HPDE6-E6E7 (cell line): ENCODE measurements at regions not wholly inside any gene's neighbourhood (a gene's known extent, or its start where the extent isn't known, plus 50 kb on each side); places are given as distances from the start of the nearest gene placed in this dataset.

Experiments
- DNase-seq: peaks from one replicate; pipeline ENCODE4 v3.0.0; 2011; ENCODE audit warnings: missing footprints; ENCODE audit errors: extremely low spot score

GRCh38 chr11:113634940-113635575 is 71.0 kb downstream of the TMPRSS5 start:
- no peak for DNase-seq

- no peak for DNase-seq
Measured at GRCh38 chr11:113632981-113633380, 73.1 kb downstream of the TMPRSS5 start.

- no peak for DNase-seq
Measured at GRCh38 chr11:113629562-113629961, 76.5 kb downstream of the TMPRSS5 start.

- DNase-seq = no peak
Measured at GRCh38 chr11:113628912-113629311, 77.2 kb downstream of the TMPRSS5 start.

GRCh38 chr11:113627946-113628345 is 78.2 kb downstream of the TMPRSS5 start:
- DNase-seq = no peak

GRCh38 chr11:113627297-113627696 is 78.8 kb downstream of the TMPRSS5 start:
- no peak for DNase-seq

- no peak for DNase-seq
Measured at GRCh38 chr11:113626736-113627135, 79.4 kb downstream of the TMPRSS5 start.

GRCh38 chr11:113623114-113623513 is 83.0 kb downstream of the TMPRSS5 start:
- DNase-seq = no peak

GRCh38 chr11:113618360-113618759 is 87.7 kb downstream of the TMPRSS5 start:
- no peak for DNase-seq

GRCh38 chr11:113615773-113616172 is 90.3 kb downstream of the TMPRSS5 start:
- no peak for DNase-seq

- DNase-seq = no peak
Measured at GRCh38 chr11:113615098-113615497, 91.0 kb downstream of the TMPRSS5 start.

- DNase-seq = no peak
Measured at GRCh38 chr11:113614097-113614496, 92.0 kb downstream of the TMPRSS5 start.

- no peak for DNase-seq
Measured at GRCh38 chr11:113613619-113614018, 92.5 kb downstream of the TMPRSS5 start.

GRCh38 chr11:113604186-113604585 is 101.9 kb downstream of the TMPRSS5 start:
- no peak for DNase-seq

GRCh38 chr11:113603277-113604059 is 102.6 kb downstream of the TMPRSS5 start:
- no peak for DNase-seq

GRCh38 chr11:113602483-113602882 is 103.6 kb downstream of the TMPRSS5 start:
- DNase-seq = no peak

- no peak for DNase-seq
Measured at GRCh38 chr11:113596658-113597057, 109.5 kb downstream of the TMPRSS5 start.

GRCh38 chr11:113595810-113596594 is 110.1 kb downstream of the TMPRSS5 start:
- DNase-seq = no peak

GRCh38 chr11:113593698-113594308 is 112.3 kb downstream of the TMPRSS5 start:
- no peak for DNase-seq

GRCh38 chr11:113591117-113591516 is 115.0 kb downstream of the TMPRSS5 start:
- DNase-seq = no peak

GRCh38 chr11:113587308-113587739 is 112.1 kb upstream of the DRD2 start:
- DNase-seq = no peak

- DNase-seq = no peak
Measured at GRCh38 chr11:113584371-113584770, 109.2 kb upstream of the DRD2 start.
